H1 (cell line): ENCODE measurements at regions not wholly inside any gene's neighbourhood (a gene's known extent, or its start where the extent isn't known, plus 50 kb on each side); places are given as distances from the start of the nearest gene placed in this dataset.

Experiments
- CTCF ChIA-PET: fragments of 300-600 bp; sonication (Branson Sonifier 250); formaldehyde crosslinking; loops from one replicate; lab custom pipeline; 2021; ENCODE audit not compliant: partially characterized antibody; lab: Charles Lee
- POLR2A ChIA-PET: fragments of 300-600 bp; sonication (Branson Sonifier 250); formaldehyde crosslinking; loops from one replicate; lab custom pipeline; 2021; ENCODE audit warnings: inconsistent platforms; ENCODE audit not compliant: partially characterized antibody; lab: Charles Lee
- DNase-seq, 2 experiments: peaks; one replicate each; pipeline versions ENCODE4 v3.0.0 to v3.0.0-alpha.2; 2010 to 2022; ENCODE audit warnings: low spot score in 2 of 2, low read depth in 1 of 2, mixed read lengths in 1 of 2
- FAIRE-seq: peaks from 2 replicates; lab custom pipeline; 2011; peaks lifted over from hg19 to GRCh38; lab: Jason Lieb, UNC
- H2AFZ ChIP-seq: 2 replicates; pipeline ENCODE4 v1.8.1; 2012; ENCODE audit warnings: low read length, inconsistent platforms
- H2AK5ac ChIP-seq: 2 replicates; pipeline ENCODE4 v1.6.1; 2013; ENCODE audit warnings: low read depth, low read length
- H2BK120ac ChIP-seq: replicated peaks from 2 replicates; pipeline ENCODE3; 2013; ENCODE audit warnings: low read depth, low read length, inconsistent platforms
- H2BK12ac ChIP-seq: 2 replicates; pipeline ENCODE4 v1.6.1; 2013; ENCODE audit warnings: low read depth, low read length
- H2BK15ac ChIP-seq: 2 replicates; pipeline ENCODE4 v1.6.1; 2013; ENCODE audit warnings: low read length
- H2BK20ac ChIP-seq: 2 replicates; pipeline ENCODE4 v1.6.1; 2013; ENCODE audit warnings: low read length
- H2BK5ac ChIP-seq: 2 replicates; pipeline ENCODE4 v1.6.1; 2013; ENCODE audit warnings: low read depth, low read length
- H3K14ac ChIP-seq: 2 replicates; pipeline ENCODE4 v1.6.1; 2013; ENCODE audit warnings: inconsistent platforms; ENCODE audit not compliant: insufficient read length
- H3K18ac ChIP-seq: 2 replicates; pipeline ENCODE4 v1.6.1; 2013; ENCODE audit warnings: low read length; ENCODE audit errors: extremely low read depth
- H3K23ac ChIP-seq: 2 replicates; pipeline ENCODE4 v1.6.1; 2013; ENCODE audit warnings: inconsistent platforms; ENCODE audit not compliant: insufficient read length
- H3K23me2 ChIP-seq: 2 replicates; pipeline ENCODE4 v1.6.1; 2013; ENCODE audit warnings: low read depth, low read length
- H3K27ac ChIP-seq: 2 replicates; pipeline ENCODE4 v1.6.1; 2011; ENCODE audit warnings: low read depth, low read length, inconsistent platforms
- H3K27me3 ChIP-seq, 4 experiments: replicated peaks in 1 of 4; 1 replicate in 1 of 4; 2 replicates in 3 of 4; pipeline versions ENCODE4 v1.6.1 to v1.8.1; 2011 to 2013; ENCODE audit warnings: low read length in 3 of 4, mild to moderate bottlenecking in 3 of 4, inconsistent platforms in 2 of 4, mixed read lengths in 2 of 4, moderate library complexity in 1 of 4; ENCODE audit not compliant: control insufficient read depth in 3 of 4, insufficient read depth in 3 of 4; ENCODE audit errors: extremely low read depth in 1 of 4
- H3K36me3 ChIP-seq, 4 experiments: 2 replicates each; pipeline versions ENCODE4 v1.6.1 to v1.8.1; 2011 to 2013; ENCODE audit warnings: mild to moderate bottlenecking in 4 of 4, low read length in 3 of 4, moderate library complexity in 2 of 4, control low read depth in 1 of 4, inconsistent platforms in 1 of 4; ENCODE audit not compliant: insufficient read depth in 4 of 4, control insufficient read depth in 2 of 4
- H3K4ac ChIP-seq: replicated peaks from 2 replicates; pipeline ENCODE3; 2013; ENCODE audit warnings: low read length, low read depth, mixed read lengths, inconsistent platforms; ENCODE audit not compliant: insufficient read length
- H3K4me1 ChIP-seq, 4 experiments: replicated peaks in 1 of 4; 1 replicate in 1 of 4; 2 replicates in 3 of 4; pipeline versions ENCODE4 v1.6.1 to v1.8.1; 2011 to 2013; ENCODE audit warnings: low read length in 3 of 4, inconsistent platforms in 2 of 4, mixed read lengths in 1 of 4; ENCODE audit not compliant: insufficient read depth in 4 of 4, control insufficient read depth in 3 of 4
- H3K4me2 ChIP-seq, 2 experiments: 2 replicates each; pipeline versions ENCODE4 v1.6.1 to v1.8.1; 2011 to 2013; ENCODE audit warnings: low read depth in 2 of 2, low read length in 2 of 2, control low read depth in 1 of 2, inconsistent platforms in 1 of 2, mild to moderate bottlenecking in 1 of 2; ENCODE audit not compliant: insufficient read depth in 1 of 2
- H3K4me3 ChIP-seq, 4 experiments: fragments of 200-600, 300-600 bp in 1 of 4; sonication (generic), shearing (Covaris generic), sonication (Bioruptor Twin) in 1 of 4; 2 replicates each; pipeline versions ENCODE4 v1.5.1 to v1.8.1; 2011 to 2016; ENCODE audit warnings: low read length in 4 of 4, low read depth in 3 of 4, control low read depth in 2 of 4, inconsistent platforms in 2 of 4, mild to moderate bottlenecking in 2 of 4, mixed read lengths in 1 of 4, moderate library complexity in 1 of 4; ENCODE audit not compliant: insufficient read depth in 2 of 4; ENCODE audit errors: extremely low read depth in 1 of 4
- H3K56ac ChIP-seq: replicated peaks from 2 replicates; pipeline ENCODE3; 2013; ENCODE audit warnings: low read depth, mild to moderate bottlenecking, mixed read lengths, low read length, inconsistent platforms; ENCODE audit not compliant: insufficient read length
- H3K79me1 ChIP-seq: 2 replicates; pipeline ENCODE4 v1.6.1; 2013; ENCODE audit warnings: low read depth, low read length, control low read depth
- H3K79me2 ChIP-seq, 2 experiments: 2 replicates each; pipeline versions ENCODE4 v1.6.1 to v1.8.1; 2012 to 2013; ENCODE audit warnings: low read length in 2 of 2, mild to moderate bottlenecking in 2 of 2, inconsistent platforms in 1 of 2; ENCODE audit not compliant: insufficient read depth in 2 of 2, control insufficient read depth in 1 of 2
- H3K9ac ChIP-seq, 4 experiments: replicated peaks in 1 of 4; 1 replicate in 1 of 4; 2 replicates in 3 of 4; pipeline versions ENCODE4 v1.6.1 to v1.8.1; 2011 to 2013; ENCODE audit warnings: low read depth in 3 of 4, low read length in 3 of 4, control low read depth in 2 of 4, mild to moderate bottlenecking in 2 of 4, moderate library complexity in 2 of 4, inconsistent platforms in 1 of 4; ENCODE audit errors: extremely low read depth in 1 of 4
- H3K9me3 ChIP-seq, 2 experiments: 2 replicates each; pipeline versions ENCODE4 v1.6.1 to v1.8.1; 2012 to 2013; ENCODE audit warnings: mild to moderate bottlenecking in 2 of 2, moderate library complexity in 2 of 2, control low read depth in 1 of 2, inconsistent platforms in 1 of 2, low read depth in 1 of 2, low read length in 1 of 2, mixed read lengths in 1 of 2; ENCODE audit not compliant: insufficient read depth in 2 of 2
- H4K20me1 ChIP-seq, 2 experiments: replicated peaks in 1 of 2; 2 replicates each; pipeline versions ENCODE3 to v1.8.1; 2011 to 2013; ENCODE audit warnings: inconsistent platforms in 2 of 2, low read length in 2 of 2, mild to moderate bottlenecking in 1 of 2; ENCODE audit not compliant: insufficient read depth in 2 of 2, control insufficient read depth in 1 of 2
- H4K5ac ChIP-seq: 2 replicates; pipeline ENCODE4 v1.6.1; 2013; ENCODE audit warnings: low read length, low read depth, mixed read lengths, inconsistent platforms; ENCODE audit not compliant: insufficient read length
- H4K8ac ChIP-seq: 2 replicates; pipeline ENCODE4 v1.8.0; 2013; ENCODE audit warnings: mild to moderate bottlenecking, moderate library complexity, low read length, inconsistent platforms; ENCODE audit not compliant: insufficient read depth; ENCODE audit errors: extremely low read depth
- H4K91ac ChIP-seq: replicated peaks from 2 replicates; pipeline ENCODE3; 2013; ENCODE audit warnings: low read length, mixed read lengths, inconsistent platforms; ENCODE audit not compliant: insufficient read length
- BACH1 ChIP-seq: IDR thresholded peaks from 2 replicates; pipeline ENCODE4 v1.6.1; 2012; ENCODE audit warnings: low read length, improper control_type of control experiment
- HDAC6 ChIP-seq: IDR thresholded peaks from one replicate; pipeline ENCODE4 v1.7.1; 2012; ENCODE audit warnings: low read depth, mild to moderate bottlenecking, inconsistent platforms, low read length, moderate library complexity
- MAFK ChIP-seq: IDR thresholded peaks from 2 replicates; pipeline ENCODE4 v1.6.1; 2012; ENCODE audit warnings: low read depth, mild to moderate bottlenecking, improper control_type of control experiment, low read length
- WGBS, 2 experiments: shearing (Covaris generic) in 1 of 2; methylation state at CpG; one replicate each; pipeline versions ENCODE4 v1.1.6 to v1.1.7; 2013 to 2015; ENCODE audit warnings: low lambda C conversion rate in 2 of 2, mixed read lengths in 2 of 2, inconsistent platforms in 1 of 2, low coverage in 1 of 2, missing lambda C conversion rate in 1 of 2; ENCODE audit not compliant: insufficient replicate concordance in 2 of 2, insufficient coverage in 1 of 2, insufficient read length in 1 of 2; ENCODE audit errors: extremely low coverage in 1 of 2, missing lambda C conversion rate in 1 of 2; 5-methylcytosine and 5-hydroxymethylcytosine counted together

DNA sequence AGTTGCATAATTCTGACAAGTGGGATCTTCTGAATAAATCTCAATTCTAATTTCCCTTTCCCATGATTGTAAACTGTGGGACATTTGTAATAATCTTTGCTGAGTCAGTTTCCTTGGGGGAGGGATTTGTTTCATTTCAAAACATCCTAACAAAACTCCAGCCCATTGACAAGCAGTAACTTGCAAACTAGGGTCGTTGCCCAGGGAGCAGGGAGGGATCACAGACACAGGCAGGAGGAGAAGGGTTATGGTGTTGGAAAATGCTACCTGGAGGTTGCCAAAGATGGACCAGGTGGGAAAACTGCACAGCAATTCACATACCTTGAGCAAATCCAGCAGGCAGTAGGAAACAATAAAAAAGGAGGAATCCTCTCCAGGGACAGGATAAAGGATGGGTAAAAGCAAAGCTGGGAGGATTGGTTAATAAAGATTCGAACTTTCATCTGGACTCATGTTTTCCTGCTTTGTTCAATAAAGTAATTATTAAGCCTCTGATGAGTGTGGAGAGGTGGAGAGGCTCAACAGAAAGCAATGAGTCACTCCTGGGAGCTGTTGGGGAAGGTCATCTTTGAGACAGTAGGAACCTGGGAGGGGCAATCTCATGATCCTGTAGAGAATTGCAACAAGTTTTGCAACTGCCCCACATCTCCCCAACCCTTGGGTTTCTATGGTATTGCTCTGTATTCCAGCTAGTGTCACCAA lies 87.3 kb upstream of the AKIRIN2 start:
- Histone ChIP-seq H4K20me1 (no peaks in the 10 kb centered on the region), H3K4me3 (no peak overlapping the region), H3K23me2 (no peaks in the 10 kb centered on the region), H3K79me1 (no peaks in the 10 kb centered on the region), H3K14ac (peak overlapping the region; percentile 51), H4K8ac (peak overlapping the region; percentile 23; the same call in 1 of the 2 replicates), H3K27ac (no peak overlapping the region), H3K56ac (no peak overlapping the region), H3K4ac (peak overlapping the region; percentile 27), H3K9ac (no peak overlapping the region), H3K18ac (no peak overlapping the region), H2BK120ac (no peak overlapping the region), H3K9me3 (no peaks in the 10 kb centered on the region), H3K23ac (peak overlapping the region; percentile 9), H2AFZ (peak overlapping the region; percentile 94), H4K5ac (no peak overlapping the region), H3K79me2 (no peaks in the 10 kb centered on the region), H3K36me3 (no peaks in the 10 kb centered on the region), H3K4me1 (peaks cover 0 to 13% (median 5%) of the 10 kb centered on the region in 4 experiments; a peak in 3 of 7 replicates), H2BK5ac (no peak overlapping the region), H3K27me3 (no peaks in the 10 kb centered on the region), H2BK12ac (no peak overlapping the region), H2BK15ac (no peak overlapping the region), H3K4me2 (peak overlapping the region; percentile 6 to 49; a peak in 1 of 4 replicates), H2AK5ac (no peak overlapping the region), H4K91ac (no peak overlapping the region), H2BK20ac (no peak overlapping the region)
- TF ChIP-seq MAFK (0 out of 2 replicates have a peak, but pooled peaks have one; percentile 14), BACH1 (no peak), HDAC6 (no peak)
- 42% methylated on average over 2 of the region's 2 CpGs; no CpG with 5 or more reads in 1 of the 2 experiments for WGBS, 2 experiments
- ChIA-PET POLR2A (no interaction called here), CTCF (interaction anchor here (0.7 kb wide), 1 partner anchor 12 kb away, joined by 3 read pairs; no protein-coding TSS in a partner anchor)
- FAIRE-seq: peak; percentile 39
- DNase-seq: no peak
